Lower leg skin (tissue), 4 donors: ENCODE measurements at regions not wholly inside any gene's neighbourhood (a gene's known extent, or its start where the extent isn't known, plus 50 kb on each side); places are given as distances from the start of the nearest gene placed in this dataset.

Source experiments
- DNase-seq, 2 donors: peaks; one replicate each; pipeline ENCODE4 v3.0.0-alpha.2; 2019; ENCODE audit warnings: low spot score in 2 of 2
- H3K4me3 ChIP-seq: fragments of 200-600 bp; sonication (generic); 2 replicates; pipeline ENCODE4 v1.5.1; 2017; ENCODE audit warnings: mild to moderate bottlenecking, low read depth; ENCODE audit not compliant: poor library complexity, severe bottlenecking
- CTCF ChIP-seq, 3 donors: fragments of 450-650 bp; IDR thresholded peaks; one replicate each; pipeline ENCODE4 v1.5.1; 2016; ENCODE audit warnings: antibody characterized with exemption in 3 of 3, mild to moderate bottlenecking in 3 of 3, moderate library complexity in 2 of 3
- POLR2A ChIP-seq, 2 donors: fragments of 450-650 bp; IDR thresholded peaks; one replicate each; pipeline ENCODE4 v1.6.1; 2016 to 2017; ENCODE audit warnings: antibody characterized with exemption in 2 of 2, mild to moderate bottlenecking in 1 of 2, moderate library complexity in 1 of 2
- WGBS, 2 donors: methylation state at CpG; one replicate each; pipeline ENCODE4 v1.1.5; 2018; 5-methylcytosine and 5-hydroxymethylcytosine counted together
- intact Hi-C: fragments of 100-400 bp; cut with DNase I; formaldehyde crosslinking; loops from one replicate; pipeline ENCODE4 v1.15.0; 2023; ENCODE audit warnings: low total_unique reads

- intact Hi-C loops, result no loop called here
- DNase-seq, result no peak
- WGBS, 2 donors, result 89 to 94% methylated on average over 1 of the region's 1 CpG
- TF ChIP-seq POLR2A (IDR thresholded peaks at IDR 0.05), result no peak
- TF ChIP-seq CTCF (IDR thresholded peaks at IDR 0.05), result no peak
- H3K4me3 ChIP-seq, result no peak overlapping the region
These were observed 61.1 kb upstream of the SPHKAP start for GRCh38 chr2:228242591-228242990.

DNA sequence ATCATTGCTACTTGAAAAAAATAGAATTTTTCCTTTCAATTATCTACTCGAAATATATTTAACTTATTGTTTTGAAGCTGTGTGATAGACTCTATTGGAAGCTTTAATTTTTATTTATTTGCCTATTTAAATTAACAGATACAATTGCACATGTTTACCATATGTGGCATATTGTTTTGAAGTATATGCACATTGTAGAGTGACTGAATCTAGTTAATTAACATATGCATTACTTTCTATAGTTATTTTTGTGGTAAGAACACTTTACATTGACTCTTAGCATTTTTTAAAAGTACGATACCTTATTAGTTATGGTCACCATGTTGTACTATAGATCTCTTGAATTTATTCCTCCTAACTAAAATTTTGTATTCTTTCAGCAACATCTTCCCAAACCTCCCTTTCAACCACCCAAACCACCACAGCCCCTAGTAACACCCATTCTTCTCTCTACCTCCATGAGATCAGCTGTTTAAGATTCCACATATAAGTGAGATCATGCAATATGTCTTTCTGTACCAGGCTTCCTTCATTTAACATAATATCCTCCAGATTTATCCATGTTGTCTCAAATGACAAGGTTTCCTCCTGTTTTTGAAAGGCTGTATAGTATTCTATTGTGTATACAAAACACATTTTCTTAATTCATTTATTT, 58.5 kb upstream of the SPHKAP start:
- 61% methylated on average over 2 of the region's 2 CpGs for WGBS, 2 donors
- TF ChIP-seq CTCF (IDR thresholded peaks at IDR 0.05) (no peak), POLR2A (IDR thresholded peaks at IDR 0.05) (no peak)
- intact Hi-C loops, result no loop called here
- no peak overlapping the region for H3K4me3 ChIP-seq
- DNase-seq, result no peak

GRCh38 chr2:228239207-228239906, 57.9 kb upstream of the SPHKAP start:
- WGBS, 2 donors, result 31 to 40% methylated on average over 1 of the region's 1 CpG
- no peak for TF ChIP-seq POLR2A (IDR thresholded peaks at IDR 0.05)
- TF ChIP-seq CTCF (IDR thresholded peaks at IDR 0.05), result no peak
- H3K4me3 ChIP-seq, result no peak overlapping the region
- intact Hi-C loops, result no loop called here
- no peak for DNase-seq
